SK-N-DZ (cell line): ENCODE measurements at regions not wholly inside any gene's neighbourhood (a gene's known extent, or its start where the extent isn't known, plus 50 kb on each side); places are given as distances from the start of the nearest gene placed in this dataset.

Experiments used
- DNase-seq: peaks from one replicate; pipeline ENCODE4 v3.0.0-alpha.2; 2015; ENCODE audit warnings: low spot score

DNA sequence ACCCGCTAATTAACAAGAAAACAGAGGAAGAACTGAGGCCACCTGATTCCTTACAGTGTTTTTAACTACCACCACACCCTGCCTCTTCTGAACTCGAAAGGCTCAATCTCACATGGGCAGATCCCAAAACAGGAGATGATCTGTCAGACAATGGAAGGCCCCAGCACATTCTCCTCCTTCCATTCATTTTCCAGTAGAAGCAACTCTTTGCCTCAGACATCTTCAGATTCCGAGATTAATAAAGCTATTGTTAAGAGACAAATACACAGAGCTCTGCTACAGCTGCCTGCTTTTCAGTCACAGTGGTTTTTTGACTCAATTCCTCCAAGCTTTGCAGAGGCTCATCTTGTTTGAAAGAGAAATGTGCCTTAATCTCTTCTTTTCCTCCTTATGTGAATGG is 127.2 kb upstream of the ADAMTSL1 start:
- no peak for DNase-seq

DNA sequence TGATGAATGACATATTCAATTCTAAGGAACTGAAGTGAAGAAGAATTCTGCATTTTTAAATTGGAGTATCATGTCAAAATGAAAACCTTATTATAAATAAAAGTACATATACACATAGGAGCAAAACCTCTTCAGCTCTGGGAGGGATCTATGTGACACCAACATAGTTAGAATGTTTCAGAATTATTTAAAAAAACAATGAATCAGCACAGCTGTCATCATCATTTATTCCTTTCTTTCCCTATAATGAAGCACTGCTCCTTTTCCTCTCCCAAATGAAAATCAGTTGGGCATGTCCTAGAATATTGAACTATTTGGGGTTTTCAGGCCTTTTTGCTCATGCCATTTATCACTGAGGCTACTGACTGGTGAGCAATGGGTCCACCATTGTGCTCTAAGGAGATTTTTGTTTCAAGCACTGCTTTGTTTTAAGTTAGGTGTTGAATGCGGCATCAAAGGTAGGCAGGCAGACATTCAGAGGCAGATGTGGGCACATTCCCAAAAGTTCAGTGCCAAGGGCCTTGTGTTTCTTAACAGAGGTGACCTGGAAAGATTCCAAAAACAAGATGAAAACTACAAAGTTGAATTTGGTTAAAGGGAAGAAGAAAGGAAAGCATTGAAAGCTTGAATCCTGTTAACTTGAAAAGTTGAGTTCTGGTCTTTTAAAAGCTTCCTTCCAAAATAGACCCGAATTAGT is 126.4 kb upstream of the ADAMTSL1 start:
- no peak for DNase-seq

DNA sequence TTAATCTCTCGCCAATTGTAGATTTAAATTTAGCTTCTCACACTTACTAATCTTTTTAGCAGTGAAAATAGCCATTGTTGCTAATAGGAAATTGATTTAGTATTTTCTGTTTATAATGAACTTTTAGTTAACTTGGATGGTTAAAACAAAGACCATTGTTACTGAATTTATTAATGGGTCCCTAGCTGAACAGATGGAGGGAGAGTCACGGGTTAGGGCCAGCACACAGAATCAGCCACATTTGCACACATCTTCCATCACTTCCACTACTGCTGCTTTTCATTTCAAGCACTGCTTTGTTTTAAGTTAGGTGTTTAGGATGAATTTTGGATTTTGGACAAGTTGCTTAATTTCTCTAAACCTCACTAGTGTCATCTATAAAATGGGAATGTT is 125.9 kb upstream of the ADAMTSL1 start:
- DNase-seq = no peak

DNA sequence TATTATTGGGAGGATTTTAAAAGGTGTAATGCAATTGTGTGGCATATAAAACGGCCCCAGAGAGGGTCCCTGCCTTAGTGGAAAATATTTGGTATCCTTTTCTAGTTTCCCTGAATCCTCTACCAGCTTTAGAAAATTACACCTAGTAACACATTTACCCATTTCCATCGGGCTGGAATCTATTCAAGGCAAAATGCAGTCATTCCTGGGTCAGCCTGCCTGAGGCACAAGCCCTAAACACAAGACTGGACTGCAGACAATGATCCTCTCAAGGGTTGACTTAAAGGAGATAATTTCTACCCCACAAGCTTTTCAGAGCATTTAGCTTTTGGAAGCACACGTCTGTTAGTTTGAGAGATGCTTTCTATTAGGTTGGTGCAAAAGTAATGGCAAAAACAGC is 124.4 kb upstream of the ADAMTSL1 start:
- DNase-seq = no peak

DNA sequence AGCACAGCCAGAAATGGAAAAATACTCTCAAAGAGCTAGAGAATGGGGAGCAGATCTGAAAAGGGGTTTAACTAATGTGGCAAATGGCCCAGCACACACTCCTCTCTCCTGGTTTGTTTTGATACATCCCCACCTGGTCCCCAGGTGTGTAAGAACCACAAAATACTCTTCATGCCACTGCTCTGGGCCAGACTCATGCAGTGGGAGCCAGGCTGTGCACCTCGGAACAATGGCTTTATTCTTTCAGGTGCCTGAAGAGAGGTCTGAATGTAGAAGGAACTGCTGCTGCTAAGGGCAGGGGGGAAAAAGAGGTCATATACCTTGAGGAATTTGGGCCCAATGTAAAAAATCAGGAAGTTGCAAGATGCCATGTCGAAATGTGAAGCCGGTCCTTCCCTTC is 123.9 kb upstream of the ADAMTSL1 start:
- no peak for DNase-seq

DNA sequence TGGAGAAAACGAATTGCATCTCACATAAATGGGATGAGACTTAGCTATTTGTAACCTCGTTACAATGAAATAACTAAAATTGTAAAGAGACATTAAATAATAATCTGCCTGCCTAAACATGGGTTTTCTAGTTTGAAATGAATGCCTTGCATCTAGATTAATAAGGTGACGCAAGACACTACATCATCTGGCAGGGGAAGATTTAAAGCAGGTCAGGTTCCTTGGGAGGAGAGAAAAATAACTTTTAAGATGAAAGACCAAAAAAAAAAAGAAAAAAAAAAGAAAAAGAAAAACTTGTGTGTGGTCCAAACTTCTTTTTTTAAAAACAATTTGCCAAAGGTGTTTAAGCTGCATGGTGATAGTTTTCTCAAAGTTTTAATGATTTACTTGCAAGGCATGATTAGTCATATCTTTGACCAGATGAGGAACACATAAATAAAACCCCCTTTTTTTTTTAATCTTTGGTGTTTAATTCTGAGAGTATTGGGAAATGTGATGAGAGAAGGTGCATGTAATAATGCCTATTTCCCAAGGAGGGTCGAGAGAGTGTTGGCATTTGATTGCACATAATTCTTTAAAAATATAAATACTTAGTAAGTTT is 122.9 kb upstream of the ADAMTSL1 start:
- no peak for DNase-seq

DNA sequence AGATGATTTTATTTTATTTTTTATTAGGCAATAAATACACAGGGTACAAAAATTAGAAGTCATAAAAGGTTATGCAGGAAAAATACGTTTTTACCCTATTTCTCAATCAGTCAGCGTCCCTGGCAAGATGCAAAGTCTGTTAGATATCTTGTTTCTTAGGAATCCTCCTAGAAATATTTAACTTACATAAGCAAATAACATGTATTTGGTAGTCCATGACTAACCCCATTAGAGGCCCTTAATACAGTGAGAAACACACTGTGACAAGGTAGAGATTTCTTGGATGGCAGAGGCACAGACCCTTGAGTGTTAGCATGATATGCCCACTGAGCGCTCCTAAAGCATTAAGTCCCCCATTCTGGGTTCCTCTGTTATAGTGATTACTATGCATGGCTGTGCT is 121.2 kb upstream of the ADAMTSL1 start:
- no peak for DNase-seq

DNA sequence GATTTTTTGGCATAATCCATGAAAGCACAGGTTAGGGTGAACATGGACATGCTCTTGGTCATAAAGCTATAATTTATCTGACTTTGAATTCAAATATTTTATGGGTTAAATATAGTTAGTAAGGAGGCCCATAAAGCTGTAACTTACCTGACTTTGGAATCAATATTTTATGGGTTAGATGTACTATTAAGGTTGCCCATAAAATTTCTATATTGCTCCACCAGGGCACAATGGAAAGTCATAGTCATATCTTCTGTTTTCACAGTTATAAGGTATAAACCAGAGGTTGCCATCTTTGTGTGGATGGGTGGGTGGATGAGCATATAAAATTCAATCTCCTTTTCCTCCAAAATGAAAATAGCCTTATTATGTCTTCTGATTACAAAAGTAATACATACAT is 120.5 kb upstream of the ADAMTSL1 start:
- no peak for DNase-seq

DNA sequence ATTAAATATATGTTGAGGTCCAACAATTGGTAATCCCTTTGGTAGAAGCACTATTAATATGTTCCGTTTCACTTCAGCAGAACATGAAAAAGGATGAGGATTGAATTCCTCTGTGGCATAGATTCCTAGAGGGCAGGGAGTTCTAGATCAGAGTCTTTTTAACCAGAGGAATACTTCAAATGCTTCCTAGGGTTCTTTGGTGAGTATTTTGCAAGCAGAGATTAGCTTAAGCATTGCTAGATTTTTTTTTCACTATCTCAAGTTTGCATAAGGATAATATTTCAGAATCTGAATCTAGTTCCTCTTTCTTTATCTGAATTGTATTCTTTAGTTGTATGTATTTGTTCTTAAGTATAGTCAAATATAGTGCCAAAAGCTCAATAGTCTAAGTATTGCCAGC is 116.6 kb upstream of the ADAMTSL1 start:
- no peak for DNase-seq

DNA sequence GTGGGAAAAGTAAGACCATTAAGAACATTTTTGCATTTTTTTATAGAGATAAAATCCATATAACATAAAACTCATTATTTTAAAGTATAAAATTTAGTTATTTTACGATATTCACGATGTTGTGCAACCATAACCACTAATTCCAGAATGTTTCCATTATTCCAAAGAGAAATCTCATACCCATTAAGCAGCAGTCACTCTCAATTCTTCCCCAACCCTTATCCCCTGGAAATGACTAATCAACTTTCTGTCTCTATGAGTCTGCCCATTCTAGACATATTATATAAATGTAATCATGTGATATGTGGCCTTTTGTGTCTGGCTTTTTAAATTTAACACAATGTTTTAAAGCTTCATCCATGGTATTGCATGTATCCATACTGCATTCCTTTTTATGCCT is 115.6 kb upstream of the ADAMTSL1 start:
- DNase-seq = no peak

DNA sequence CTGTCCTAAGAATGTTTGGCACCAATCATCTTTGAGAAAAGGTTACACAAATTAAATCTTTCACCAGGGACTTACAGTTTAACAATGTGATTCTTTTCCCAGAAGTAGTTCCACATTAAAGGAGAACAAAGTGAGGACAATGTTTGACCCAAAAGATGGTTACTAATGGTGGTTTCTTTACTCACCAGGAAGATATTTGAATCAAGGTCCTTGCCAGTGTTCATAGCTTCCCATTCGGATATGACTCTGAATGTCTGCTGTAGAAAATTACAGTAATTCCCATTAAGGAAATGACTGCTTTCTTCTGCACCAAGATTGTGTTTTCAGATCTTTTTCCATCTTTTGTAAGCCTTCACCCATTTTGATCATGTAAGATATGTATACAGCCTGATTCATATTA is 114.6 kb upstream of the ADAMTSL1 start:
- no peak for DNase-seq

DNA sequence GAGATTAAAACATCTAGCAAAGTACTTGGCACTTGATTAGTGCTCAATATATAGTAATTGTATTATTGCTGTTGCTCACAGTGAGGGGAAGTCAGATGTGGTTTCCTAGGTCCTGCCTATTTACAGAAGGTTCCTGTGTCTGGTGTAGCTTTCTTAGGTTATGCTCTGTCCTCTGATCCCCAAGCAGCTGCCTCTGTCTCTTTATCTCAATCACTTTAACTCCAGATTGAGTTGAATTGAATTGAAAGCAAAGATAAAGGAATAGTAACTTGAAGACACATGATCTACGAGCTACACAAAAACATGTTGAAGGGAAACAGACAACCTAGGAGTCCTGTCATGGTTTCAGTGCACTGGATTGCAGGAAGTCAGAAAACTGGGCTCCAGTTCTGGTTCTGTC is 113.9 kb upstream of the ADAMTSL1 start:
- peak; percentile 83 for DNase-seq

DNA sequence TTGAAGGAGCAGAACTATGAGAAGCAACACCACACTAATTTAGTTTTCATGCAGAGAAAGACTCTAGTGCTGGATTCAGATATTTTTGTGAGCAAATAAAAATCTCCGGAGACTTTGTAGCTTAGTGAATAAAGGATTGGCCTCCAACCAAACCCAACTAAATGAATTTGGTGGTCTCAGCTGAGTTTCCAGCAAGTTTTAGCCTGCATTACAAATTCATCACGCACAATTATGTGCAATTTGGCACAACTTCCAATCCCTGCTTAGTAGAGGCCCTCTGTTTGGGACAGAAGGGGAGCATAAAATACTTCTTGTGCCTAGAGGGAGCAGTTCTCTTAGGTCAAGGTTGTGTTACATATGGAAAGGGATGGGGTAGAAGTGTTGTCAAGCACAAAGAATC is 112.3 kb upstream of the ADAMTSL1 start:
- DNase-seq = no peak

DNA sequence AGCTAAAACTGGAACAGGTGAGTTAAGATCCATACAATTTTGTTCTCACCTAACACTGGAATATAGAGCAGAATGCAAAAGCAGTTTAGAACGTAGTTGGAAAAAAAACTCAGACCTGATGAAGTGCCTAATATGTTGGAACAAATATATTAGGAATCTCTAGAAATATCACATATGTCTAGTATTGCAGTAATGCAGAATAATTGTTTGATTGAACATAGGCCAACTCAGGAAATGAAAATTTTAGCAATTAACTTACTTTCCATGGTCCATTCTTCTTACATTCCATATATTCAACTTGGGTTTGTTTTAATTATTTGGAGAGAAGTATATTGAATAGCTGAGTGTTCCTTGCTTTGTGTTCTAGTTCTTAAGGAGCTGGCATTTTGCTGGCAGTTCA is 111.8 kb upstream of the ADAMTSL1 start:
- DNase-seq = no peak

DNA sequence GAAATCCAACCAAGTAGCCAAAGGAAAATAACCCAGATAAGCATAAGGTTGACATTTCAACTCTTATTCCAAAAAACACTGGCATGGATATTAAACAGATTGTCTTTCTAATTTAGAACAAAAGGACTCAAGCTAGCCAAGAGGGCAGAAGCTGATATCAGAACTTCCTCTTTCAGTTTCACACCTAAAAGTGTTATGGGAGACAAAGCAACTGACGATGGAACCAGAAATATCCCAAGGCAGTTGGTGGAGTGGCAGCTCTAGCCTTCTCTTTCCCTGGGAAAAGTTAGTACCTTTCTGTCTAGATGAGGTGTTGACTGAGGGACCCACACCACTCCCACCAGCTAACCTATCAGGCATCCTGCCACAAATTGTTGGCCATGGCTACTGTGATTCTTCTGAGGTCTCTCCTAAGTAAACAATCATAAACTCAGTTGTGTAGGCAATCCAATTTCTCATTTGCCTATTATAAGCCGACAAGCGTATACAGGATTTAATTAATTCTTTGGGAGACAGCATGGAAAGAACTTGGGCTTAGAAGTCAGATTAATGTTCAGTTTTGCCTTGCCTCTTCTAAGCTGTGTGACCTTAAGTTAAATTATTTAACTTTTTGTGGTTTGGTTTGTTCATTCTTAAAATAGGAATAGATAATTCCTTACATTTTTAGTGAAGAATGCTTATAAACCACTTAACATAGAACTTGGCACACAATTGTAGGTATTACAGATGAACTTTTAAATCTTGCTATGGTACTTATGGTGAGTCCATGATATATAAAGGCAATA is 110.9 kb upstream of the ADAMTSL1 start:
- no peak for DNase-seq

DNA sequence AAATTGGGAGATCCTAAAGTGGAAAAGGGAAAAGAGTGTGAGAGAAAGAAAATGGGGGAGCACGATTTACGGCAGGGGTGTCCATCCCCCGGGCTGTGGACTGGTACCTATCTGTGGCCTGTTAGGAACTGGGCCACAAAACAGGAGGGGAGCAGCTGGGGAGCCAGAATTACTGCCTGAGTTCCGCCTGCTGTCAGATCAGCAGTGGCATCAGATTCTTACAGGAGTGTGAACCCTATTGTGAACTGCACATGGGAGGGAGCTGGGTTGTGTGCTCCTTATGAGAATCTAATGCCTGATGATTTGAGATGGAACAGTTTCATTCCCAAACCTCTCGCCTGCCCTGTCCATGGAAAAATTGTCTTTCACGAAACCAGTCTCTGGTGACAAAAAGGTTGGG is 108.3 kb upstream of the ADAMTSL1 start:
- no peak for DNase-seq

DNA sequence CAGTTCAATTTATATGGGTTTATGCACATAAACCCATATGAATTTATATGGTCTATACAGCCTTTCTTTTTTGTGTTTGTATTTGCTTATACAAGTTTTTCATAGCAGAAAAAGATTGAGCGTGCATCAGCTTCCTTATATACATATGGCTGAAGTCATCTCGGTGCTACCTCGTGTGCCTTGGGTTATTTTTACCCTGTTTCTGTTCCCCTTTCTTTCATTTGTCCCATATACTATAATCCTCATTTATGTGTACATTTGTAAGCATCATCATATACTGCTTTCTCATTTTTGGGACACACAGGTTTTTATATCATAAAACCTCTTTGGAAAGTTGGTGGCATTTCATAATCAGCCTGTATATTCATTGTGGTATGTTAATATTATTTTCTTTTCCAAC is 107.8 kb upstream of the ADAMTSL1 start:
- no peak for DNase-seq

DNA sequence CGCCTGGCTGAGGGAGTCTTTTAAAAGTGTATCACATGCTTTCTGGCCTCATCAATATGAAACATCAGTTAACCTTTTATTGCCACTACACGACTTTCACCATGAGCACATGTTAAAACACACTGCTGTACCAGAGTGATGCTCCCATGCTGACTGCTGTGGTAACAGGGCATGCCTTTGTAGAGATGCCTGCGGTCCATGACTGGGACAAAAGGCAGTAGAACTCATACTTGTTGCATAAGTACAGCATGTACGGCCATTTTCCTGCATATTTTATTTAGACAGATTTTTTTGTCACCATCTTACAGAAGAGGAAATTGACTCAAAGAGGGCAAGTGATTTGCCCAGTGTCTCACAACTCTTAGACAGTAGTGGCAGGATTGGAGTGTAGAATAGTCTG is 105.7 kb upstream of the ADAMTSL1 start:
- no peak for DNase-seq

DNA sequence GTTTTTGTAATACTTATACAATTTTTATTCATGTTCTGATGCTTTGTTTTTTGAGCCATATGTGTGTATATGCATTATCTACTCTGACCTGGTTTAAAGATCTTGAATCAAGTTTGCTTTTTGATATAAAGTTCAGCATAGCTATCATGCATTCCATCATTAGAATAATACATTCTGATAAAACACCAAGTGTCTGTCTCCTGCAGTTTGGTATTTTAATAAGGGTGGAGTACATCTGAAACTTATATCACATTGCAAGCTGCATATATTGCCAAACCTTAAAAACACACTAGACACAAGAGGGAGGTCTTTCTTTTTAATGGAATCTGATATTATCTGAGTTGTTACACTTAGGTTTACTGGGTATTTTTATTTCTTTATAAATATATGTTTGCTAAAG is 102.8 kb upstream of the ADAMTSL1 start:
- DNase-seq = no peak

DNA sequence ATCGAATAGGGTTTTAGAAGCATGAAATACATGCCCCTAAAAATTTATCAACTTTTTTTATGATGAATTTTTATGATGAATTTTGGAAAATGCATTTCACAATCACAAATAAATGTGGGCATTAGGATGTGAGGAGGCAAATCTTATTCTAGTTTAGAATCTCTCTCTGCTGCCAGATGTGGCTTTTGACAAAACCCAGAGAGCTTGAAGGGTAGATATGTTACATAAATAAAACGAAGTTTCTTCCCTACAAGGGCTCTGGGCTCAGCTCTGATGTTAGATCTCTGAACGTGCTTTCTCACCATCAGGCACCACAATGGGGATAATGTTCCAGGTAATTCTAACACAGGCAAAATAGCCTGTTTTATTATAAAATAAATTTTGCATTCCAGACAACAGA is 102.3 kb upstream of the ADAMTSL1 start:
- no peak for DNase-seq

DNA sequence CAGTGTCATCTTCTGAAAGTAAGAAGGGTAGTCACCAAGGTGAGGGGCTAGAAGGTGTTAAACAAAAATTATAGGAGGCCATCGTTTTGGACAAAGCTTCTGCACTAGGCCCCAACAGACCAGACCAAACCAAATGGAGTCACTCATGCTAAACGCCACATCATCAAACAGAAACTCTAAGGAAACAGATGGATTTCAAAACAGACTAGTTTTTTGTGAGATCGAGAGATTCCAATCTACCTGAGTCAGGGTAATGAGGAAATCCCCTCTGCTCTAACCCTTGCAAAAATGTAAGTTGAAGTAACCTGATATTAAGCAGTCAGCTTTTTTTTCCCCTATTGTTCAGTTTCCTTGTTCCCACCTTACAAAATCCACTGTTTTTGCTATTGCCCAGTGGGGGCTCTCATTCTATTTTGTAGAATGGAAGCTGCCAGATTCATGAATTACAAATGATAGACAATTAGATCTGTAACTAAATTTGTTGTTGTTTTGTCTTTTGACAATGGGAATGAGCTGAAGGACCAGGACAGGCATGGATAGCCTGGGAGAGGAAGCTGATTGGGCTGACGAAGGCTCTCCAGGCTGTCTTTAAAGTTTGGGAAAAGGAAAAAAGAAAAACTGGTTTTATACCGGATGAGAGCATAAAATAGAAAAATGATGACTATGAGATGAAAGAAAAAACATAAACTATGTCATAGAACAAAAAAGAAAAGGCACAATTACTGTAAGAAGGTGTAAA is 94.7 kb upstream of the ADAMTSL1 start:
- DNase-seq = no peak

DNA sequence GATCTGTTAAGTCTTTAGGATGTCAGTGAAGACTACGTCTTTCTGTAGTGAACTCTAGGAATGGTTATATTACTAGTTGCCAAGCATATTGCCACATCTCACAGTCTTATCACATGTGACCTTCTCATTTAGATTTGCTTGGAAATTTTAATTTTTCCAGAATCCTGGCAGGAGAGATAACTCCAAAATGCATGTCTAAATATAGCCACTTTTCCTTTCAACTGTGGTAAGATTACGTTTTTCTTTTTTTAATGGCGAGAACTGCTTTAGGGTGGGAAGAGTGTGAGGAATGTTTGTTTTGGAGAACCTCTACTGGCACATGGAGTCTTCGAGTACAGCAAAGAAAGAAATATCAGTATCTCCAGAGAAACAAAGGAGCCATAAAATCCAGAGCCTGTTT is 91.7 kb upstream of the ADAMTSL1 start:
- no peak for DNase-seq
